HL-60 (cell line): ENCODE measurements at regions not wholly inside any gene's neighbourhood (a gene's known extent, or its start where the extent isn't known, plus 50 kb on each side); places are given as distances from the start of the nearest gene placed in this dataset.

Experiments used
- GABPA ChIP-seq: IDR thresholded peaks from 2 replicates; pipeline ENCODE4 v1.6.1; 2012; ENCODE audit warnings: low read depth
- POLR2AphosphoS5 ChIP-seq: IDR thresholded peaks from 2 replicates; pipeline ENCODE4 v1.6.1; 2012; ENCODE audit warnings: low read depth
- SPI1 ChIP-seq: IDR thresholded peaks from 2 replicates; pipeline ENCODE4 v1.6.1; 2012; ENCODE audit warnings: low read depth, mild to moderate bottlenecking, borderline replicate concordance
- TF ChIP-seq, protein P1 (sequence below): IDR thresholded peaks from one replicate; pipeline ENCODE4 v1.5.1; 2011; ENCODE audit warnings: low read length, control low read depth, inconsistent platforms; ENCODE audit not compliant: insufficient read depth

DNA sequence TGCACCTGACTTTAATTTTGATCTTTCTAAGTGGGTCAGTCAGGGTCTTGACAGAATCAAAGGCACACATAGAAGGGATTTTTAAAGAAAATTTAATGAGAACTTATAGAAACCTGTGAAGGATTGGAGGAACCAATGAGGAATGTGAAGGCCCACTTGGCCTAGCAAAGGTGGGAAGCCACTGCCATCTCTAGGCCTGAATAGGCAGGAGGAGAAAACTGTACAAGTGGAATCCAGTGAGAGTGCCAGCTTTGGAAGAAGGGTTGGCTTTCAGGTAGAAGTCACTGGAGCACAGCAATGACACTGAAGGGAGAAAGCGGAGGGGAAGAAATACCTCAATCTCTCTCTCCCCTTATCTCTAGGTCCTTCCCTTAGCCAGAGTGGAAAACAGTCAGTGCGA is 380.7 kb upstream of the KCNMB2 start:
- TF ChIP-seq, protein P1, sequence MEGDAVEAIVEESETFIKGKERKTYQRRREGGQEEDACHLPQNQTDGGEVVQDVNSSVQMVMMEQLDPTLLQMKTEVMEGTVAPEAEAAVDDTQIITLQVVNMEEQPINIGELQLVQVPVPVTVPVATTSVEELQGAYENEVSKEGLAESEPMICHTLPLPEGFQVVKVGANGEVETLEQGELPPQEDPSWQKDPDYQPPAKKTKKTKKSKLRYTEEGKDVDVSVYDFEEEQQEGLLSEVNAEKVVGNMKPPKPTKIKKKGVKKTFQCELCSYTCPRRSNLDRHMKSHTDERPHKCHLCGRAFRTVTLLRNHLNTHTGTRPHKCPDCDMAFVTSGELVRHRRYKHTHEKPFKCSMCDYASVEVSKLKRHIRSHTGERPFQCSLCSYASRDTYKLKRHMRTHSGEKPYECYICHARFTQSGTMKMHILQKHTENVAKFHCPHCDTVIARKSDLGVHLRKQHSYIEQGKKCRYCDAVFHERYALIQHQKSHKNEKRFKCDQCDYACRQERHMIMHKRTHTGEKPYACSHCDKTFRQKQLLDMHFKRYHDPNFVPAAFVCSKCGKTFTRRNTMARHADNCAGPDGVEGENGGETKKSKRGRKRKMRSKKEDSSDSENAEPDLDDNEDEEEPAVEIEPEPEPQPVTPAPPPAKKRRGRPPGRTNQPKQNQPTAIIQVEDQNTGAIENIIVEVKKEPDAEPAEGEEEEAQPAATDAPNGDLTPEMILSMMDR, result no peak
- TF ChIP-seq POLR2AphosphoS5, result no peak
- TF ChIP-seq GABPA, result no peak
- no peak for TF ChIP-seq SPI1
